NOMO-1 treated with dmso at 0.1 percent for 144 hours (cell line): ENCODE measurements at regions not wholly inside any gene's neighbourhood (a gene's known extent, or its start where the extent isn't known, plus 50 kb on each side); places are given as distances from the start of the nearest gene placed in this dataset.
"Not testable (repeated sequence)": the region's sequence is repeated elsewhere in the genome, so short reads cannot be mapped to it uniquely, and the experiment has no call there.

Source experiments
- DNase-seq: peaks from one replicate; lab custom pipeline; 2025; ENCODE audit not compliant: unreplicated experiment; lab: John Stamatoyannopoulos, UW

GRCh38 chr5:23103566-23103965, 250.4 kb upstream of the CDH12 start:
- DNase-seq = no peak

- not testable (repeated sequence) for DNase-seq
These were observed 242.3 kb upstream of the CDH12 start for GRCh38 chr5:23095418-23095817.

- no peak for DNase-seq
These were observed 236.1 kb upstream of the CDH12 start for GRCh38 chr5:23089286-23089685.

GRCh38 chr5:23084815-23085214, 231.7 kb upstream of the CDH12 start:
- no peak for DNase-seq

GRCh38 chr5:23072179-23072578, 219.0 kb upstream of the CDH12 start:
- DNase-seq = no peak

- no peak for DNase-seq
These were observed 218.5 kb upstream of the CDH12 start for GRCh38 chr5:23071682-23072081.

GRCh38 chr5:23064710-23065109, 211.6 kb upstream of the CDH12 start:
- DNase-seq = no peak

- DNase-seq = no peak
These were observed 200.7 kb upstream of the CDH12 start for GRCh38 chr5:23053846-23054245.

GRCh38 chr5:23042226-23042625, 189.1 kb upstream of the CDH12 start:
- no peak for DNase-seq

- no peak for DNase-seq
These were observed 182.5 kb upstream of the CDH12 start for GRCh38 chr5:23035555-23036090.

GRCh38 chr5:23033864-23034263, 180.7 kb upstream of the CDH12 start:
- no peak for DNase-seq

GRCh38 chr5:23029290-23029689, 176.1 kb upstream of the CDH12 start:
- no peak for DNase-seq

GRCh38 chr5:23028445-23029021, 175.4 kb upstream of the CDH12 start:
- DNase-seq = no peak

GRCh38 chr5:23027830-23028229, 174.7 kb upstream of the CDH12 start:
- no peak for DNase-seq

- no peak for DNase-seq
These were observed 174.2 kb upstream of the CDH12 start for GRCh38 chr5:23027331-23027730.

- DNase-seq = no peak
These were observed 173.4 kb upstream of the CDH12 start for GRCh38 chr5:23026252-23027170.

GRCh38 chr5:23025629-23026233, 172.6 kb upstream of the CDH12 start:
- DNase-seq = no peak

GRCh38 chr5:23024470-23024869, 171.3 kb upstream of the CDH12 start:
- DNase-seq = no peak

GRCh38 chr5:23014825-23015224, 161.7 kb upstream of the CDH12 start:
- no peak for DNase-seq

- DNase-seq = no peak
These were observed 161.1 kb upstream of the CDH12 start for GRCh38 chr5:23014266-23014665.

GRCh38 chr5:23013395-23013998, 160.4 kb upstream of the CDH12 start:
- no peak for DNase-seq
